ENCODE measurements at regions not wholly inside any gene's neighbourhood (a gene's known extent, or its start where the extent isn't known, plus 50 kb on each side); places are given as distances from the start of the nearest gene placed in this dataset.

GRCh38 chr14:23712287-23712686 lies 76.1 kb downstream of the DHRS2 start:
- TF ChIP-seq CTCF (optimal IDR thresholded peaks at IDR 0.05 in 1 of 3, IDR thresholded peaks at IDR 0.05 in 1 of 3, conservative IDR thresholded peaks at IDR 0.05 in 1 of 3; ENCODE audit: extremely low read depth in 1 of 3, insufficient read depth in 2 of 3, low read length in 3 of 3): no peak
- TF ChIP-seq EZH2 (IDR thresholded peaks at IDR 0.05; ENCODE audit: low read length): no peak
